CD4-positive, alpha-beta T cell treated with Interleukin-21 for 1 hour (primary cell): ENCODE measurements at regions not wholly inside any gene's neighbourhood (a gene's known extent, or its start where the extent isn't known, plus 50 kb on each side); places are given as distances from the start of the nearest gene placed in this dataset.

Experiments
- DNase-seq: peaks from one replicate; pipeline ENCODE4 v3.0.0-alpha.2; 2020

- no peak for DNase-seq
Measured at GRCh38 chr2:172232708-172233396, 130.2 kb upstream of the DLX2 start.

GRCh38 chr2:172233987-172234715 lies 131.5 kb upstream of the DLX2 start:
- DNase-seq = no peak

- peak; percentile 33 for DNase-seq
Measured at GRCh38 chr2:172234716-172235691, 132.3 kb upstream of the DLX2 start.

- DNase-seq = no peak
Measured at GRCh38 chr2:172239944-172240590, 137.4 kb upstream of the DLX2 start.

DNA sequence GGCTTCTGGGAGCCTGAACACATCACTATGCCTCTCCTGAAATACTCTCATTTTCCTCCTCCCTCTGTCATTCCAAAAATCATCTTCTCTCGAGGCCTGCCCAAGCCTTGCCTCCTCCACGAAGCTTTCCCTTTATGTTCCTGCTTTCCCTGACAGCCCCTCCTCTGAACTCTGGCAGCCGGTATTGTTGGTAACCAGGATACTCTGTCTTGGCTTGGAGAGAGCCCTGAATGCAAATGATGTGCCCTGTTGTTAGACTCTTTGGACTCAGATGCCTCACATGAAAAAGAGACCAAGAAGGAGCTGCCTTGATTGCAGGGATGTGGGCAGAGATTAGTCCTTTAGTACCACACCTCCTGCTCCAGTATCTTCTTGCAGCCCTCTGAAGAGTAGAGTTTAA lies 138.5 kb upstream of the DLX2 start:
- DNase-seq = no peak

- DNase-seq = no peak
Measured at GRCh38 chr2:172242471-172242870, 139.8 kb upstream of the DLX2 start.

GRCh38 chr2:172242961-172243360 lies 140.3 kb upstream of the DLX2 start:
- no peak for DNase-seq

- no peak for DNase-seq
Measured at GRCh38 chr2:172244419-172245130, 141.9 kb upstream of the DLX2 start.

DNA sequence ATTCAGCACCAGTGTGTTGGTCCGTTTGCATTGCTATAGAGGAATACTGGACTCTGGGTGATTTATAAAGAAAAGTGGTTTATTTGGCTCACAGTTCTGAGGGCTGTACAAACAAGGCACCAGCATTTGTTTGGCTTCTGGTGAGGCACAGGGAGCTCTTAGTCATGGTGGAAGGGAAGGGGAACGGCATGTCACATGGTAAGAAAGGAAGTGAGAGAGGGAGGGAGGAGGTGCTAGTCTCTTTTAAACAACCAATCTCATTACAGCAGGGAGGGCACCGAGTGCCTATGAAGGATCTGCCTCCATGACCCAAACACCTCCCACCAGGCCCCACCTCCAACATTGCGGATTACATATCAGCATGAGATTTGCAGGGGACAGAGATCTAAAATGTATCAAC lies 143.9 kb upstream of the DLX2 start:
- no peak for DNase-seq

- DNase-seq = no peak
Measured at GRCh38 chr2:172247203-172247602, 144.5 kb upstream of the DLX2 start.

- DNase-seq = no peak
Measured at GRCh38 chr2:172248381-172248780, 145.7 kb upstream of the DLX2 start.

- no peak for DNase-seq
Measured at GRCh38 chr2:172248785-172249187, 146.1 kb upstream of the DLX2 start.

GRCh38 chr2:172249334-172249733 lies 146.6 kb upstream of the DLX2 start:
- no peak for DNase-seq

DNA sequence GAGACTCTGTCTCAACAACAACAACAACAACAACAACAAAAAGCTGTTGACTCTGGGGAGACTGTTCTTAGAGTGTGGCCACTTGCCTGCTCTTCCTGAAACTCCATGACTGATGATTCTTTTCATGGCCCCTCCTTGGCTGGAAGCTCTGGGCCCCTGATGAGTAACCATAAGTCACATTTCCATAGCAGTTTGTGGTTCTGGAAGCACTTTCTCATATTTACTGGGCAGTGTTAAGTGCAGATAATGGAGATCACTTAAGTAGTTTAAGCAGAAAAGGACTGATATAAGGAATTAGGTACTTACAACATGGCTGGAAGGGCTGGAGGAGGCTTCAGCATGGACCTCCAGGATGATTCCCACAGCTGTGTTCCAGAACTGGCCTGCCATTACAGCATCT lies 147.3 kb upstream of the DLX2 start:
- no peak for DNase-seq

DNA sequence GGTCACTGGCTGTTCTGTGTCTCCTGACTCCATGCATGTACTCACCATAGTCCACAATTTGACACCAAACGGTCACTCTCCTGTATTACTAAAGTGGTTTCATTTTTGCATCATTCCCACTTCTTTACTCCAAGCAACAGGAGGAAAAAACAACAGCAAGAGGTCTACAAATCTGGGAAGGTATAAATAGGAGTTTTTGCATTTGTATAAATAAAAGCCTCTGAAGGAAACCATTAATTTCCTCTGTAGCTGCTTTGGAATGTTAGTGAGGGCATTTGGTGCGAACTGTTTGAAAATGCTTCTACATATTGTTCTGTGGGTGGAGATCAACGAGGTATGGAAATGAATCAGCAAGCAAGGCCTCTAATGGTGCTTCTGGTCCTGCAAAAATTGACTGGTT lies 148.5 kb upstream of the DLX2 start:
- DNase-seq = no peak

GRCh38 chr2:172252154-172252553 lies 149.5 kb upstream of the DLX2 start:
- DNase-seq = no peak

DNA sequence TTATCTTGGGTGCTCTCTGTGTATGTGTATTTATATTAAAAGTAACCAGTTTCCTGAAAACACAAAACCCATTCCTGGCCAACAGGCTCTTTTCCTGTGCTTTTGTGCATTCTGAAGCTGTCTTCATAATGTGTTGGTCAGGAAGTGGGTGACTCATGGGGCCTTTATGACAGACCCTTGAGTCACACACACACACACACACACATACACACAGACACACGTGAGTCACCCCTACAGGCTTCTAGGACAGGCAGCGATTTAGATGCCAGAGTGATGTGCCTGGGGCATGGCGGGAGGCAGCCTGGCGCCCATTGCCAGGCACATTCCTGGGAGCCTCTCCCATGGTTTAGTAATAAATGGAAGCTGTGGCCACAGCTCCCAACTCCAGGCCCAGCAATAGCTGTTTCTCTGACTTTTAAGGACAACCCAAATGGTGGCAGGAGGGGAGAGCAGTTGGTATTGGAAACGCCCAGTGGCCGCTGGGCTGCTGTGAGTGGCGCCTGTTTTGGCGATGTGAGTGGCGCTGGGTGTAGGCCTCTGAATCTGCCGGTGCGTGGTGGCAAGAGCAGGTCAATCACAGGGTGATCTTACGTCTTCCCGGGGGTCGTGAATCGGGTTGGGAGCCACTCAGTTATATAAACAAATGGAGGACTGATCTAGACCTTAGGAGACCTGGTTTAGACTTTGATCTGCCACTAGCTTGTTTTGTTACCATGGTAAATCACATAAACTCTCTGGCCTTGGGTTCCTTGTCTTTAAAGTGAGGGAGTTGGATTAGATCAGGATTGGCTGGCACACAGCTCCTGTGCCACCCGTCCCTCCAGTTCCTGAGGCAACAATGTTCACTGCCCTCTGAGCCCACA lies 150.7 kb upstream of the DLX2 start:
- DNase-seq = peak; percentile 28

DNA sequence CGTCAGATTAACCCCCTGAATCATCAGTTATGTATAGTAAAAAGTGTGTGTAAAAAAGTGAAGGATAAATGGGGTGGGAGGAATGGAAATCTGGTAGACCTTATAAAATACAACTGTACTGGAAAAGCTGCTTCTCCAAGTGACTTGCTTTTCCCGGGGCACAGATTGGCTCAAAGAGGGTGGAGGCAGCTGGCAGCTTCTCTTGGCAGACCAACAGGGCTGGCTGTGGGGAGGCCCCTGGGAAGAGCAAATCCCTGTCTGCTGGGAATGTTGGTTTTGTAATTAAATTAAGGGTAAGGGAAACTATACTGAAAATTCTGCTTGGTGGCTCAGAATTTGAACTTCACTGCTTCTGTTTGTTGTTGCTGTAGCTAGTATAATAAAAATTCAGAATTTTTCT lies 154.2 kb upstream of the DLX2 start:
- no peak for DNase-seq

DNA sequence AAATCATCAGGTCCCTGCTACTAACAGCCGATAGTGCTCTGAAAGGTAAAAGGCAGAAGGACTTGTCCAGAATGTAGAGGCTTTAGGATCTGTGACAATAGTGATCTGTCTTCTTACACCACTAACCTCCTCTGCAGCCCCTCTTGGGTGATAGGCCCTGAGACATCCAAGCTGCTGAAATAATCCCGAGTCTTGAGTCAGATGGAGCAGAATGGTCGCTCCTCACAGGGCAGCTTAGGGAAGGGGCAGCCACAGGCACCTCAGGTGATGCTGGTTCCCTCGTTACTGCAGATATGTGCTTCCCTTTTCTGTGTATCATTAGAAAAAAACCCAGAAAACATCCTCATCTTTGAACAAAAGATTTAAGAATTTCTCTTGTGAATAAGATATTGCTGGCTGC lies 157.1 kb upstream of the DLX2 start:
- no peak for DNase-seq

DNA sequence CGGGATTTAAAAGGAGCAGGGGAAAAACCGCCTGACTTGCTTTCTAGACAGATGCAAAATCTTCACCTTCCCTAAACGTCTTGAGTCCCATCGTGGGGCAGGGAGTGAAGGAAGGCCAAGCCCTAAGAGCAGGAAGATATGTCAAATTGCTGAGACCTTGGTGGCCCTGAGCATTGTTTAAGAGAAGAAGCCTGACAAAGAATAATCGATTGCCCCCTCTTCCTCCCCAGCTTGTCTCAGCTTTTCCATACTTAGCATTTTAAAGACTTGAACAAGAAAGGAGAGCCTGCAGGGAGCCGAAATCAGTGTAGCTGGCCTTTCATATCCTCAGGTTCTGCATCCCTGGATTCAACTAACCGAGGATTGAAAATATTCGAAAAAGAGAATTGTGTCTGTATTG lies 157.6 kb upstream of the DLX2 start:
- no peak for DNase-seq

DNA sequence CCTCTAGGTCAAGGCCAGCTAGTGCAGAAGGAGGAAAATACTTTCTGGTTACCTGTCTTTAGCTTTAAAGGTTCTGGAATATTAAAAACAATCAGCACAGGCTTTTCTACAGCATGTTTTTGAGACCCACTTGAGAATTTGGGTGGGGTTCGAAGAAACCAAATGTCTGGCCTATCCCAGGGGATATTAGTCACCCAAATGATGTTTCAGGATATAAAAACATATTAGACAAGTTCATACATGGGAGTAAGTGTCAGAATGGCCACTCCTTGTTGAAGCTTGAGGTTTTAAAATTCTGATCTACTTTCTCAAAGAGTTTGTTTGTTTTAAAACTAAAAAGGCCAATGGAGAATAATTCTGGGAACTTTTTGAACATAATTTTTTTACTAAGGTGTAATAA lies 158.6 kb upstream of the DLX2 start:
- no peak for DNase-seq
